GM23338 (cell line): ENCODE measurements at regions not wholly inside any gene's neighbourhood (a gene's known extent, or its start where the extent isn't known, plus 50 kb on each side); places are given as distances from the start of the nearest gene placed in this dataset.

Source experiments
- CREB1 ChIP-seq: fragments of 250-450 bp; sonication (Bioruptor Pico); IDR thresholded peaks from 2 replicates; pipeline ENCODE4 v1.5.0; 2020; ENCODE audit warnings: low read depth, mild to moderate bottlenecking, moderate library complexity
- CTCF ChIP-seq, 2 experiments: fragments of 200-600 bp in 1 of 2; sonication (generic) in 1 of 2; conservative IDR thresholded peaks; 2 replicates each; pipeline versions ENCODE4 v1.5.1 to v1.6.1; 2016 to 2017; ENCODE audit warnings: antibody characterized with exemption in 2 of 2, low read depth in 2 of 2, mild to moderate bottlenecking in 2 of 2, moderate library complexity in 1 of 2
- ETS1 ChIP-seq: IDR thresholded peaks from 2 replicates; pipeline ENCODE4 v1.6.1; 2016; ENCODE audit warnings: antibody characterized with exemption
- EZH2 ChIP-seq: fragments of 200-600 bp; sonication (generic); IDR thresholded peaks from one replicate; pipeline ENCODE4 v1.8.0; 2017; ENCODE audit warnings: antibody characterized with exemption, mild to moderate bottlenecking, low read depth; ENCODE audit not compliant: unreplicated experiment
- EZH2phosphoT487 ChIP-seq: fragments of 200-600 bp; sonication (generic); IDR thresholded peaks from one replicate; pipeline ENCODE4 v1.8.1; 2018; ENCODE audit warnings: antibody characterized with exemption; ENCODE audit not compliant: unreplicated experiment
- JUNB ChIP-seq: IDR thresholded peaks from one replicate; pipeline ENCODE4 v1.6.1; 2016; ENCODE audit warnings: antibody characterized with exemption; ENCODE audit not compliant: unreplicated experiment
- NANOG ChIP-seq: IDR thresholded peaks from 2 replicates; pipeline ENCODE4 v1.6.1; 2016; ENCODE audit warnings: antibody characterized with exemption, borderline replicate concordance
- POLR2AphosphoS5 ChIP-seq: IDR thresholded peaks from 2 replicates; pipeline ENCODE4 v1.6.1; 2016; ENCODE audit warnings: antibody characterized with exemption, low read depth
- REST ChIP-seq: IDR thresholded peaks from one replicate; pipeline ENCODE4 v1.6.1; 2018; ENCODE audit warnings: antibody characterized with exemption; ENCODE audit not compliant: unreplicated experiment
- STAT1 ChIP-seq: IDR thresholded peaks from one replicate; pipeline ENCODE4 v1.6.1; 2016; ENCODE audit warnings: antibody characterized with exemption; ENCODE audit not compliant: unreplicated experiment
- ZNF114 ChIP-seq: fragments of 250-450 bp; sonication (Bioruptor Pico); IDR thresholded peaks from 2 replicates; pipeline ENCODE4 v1.5.0; 2020; ENCODE audit warnings: mild to moderate bottlenecking, moderate library complexity

- TF ChIP-seq CTCF (conservative IDR thresholded peaks at IDR 0.05; ENCODE audit: low read depth in 2 of 2) (no peak), POLR2AphosphoS5 (no peak), CREB1 (no peak), EZH2phosphoT487 (no peak), NANOG (no peak), ZNF114 (no peak), EZH2 (no peak), JUNB (no peak), REST (no peak), STAT1 (no peak), ETS1 (no peak)
Measured at GRCh38 chr2:16335604-16335930, 330.1 kb downstream of the CYRIA start.
